Lung (tissue), 11 donors: ENCODE measurements at regions not wholly inside any gene's neighbourhood (a gene's known extent, or its start where the extent isn't known, plus 50 kb on each side); places are given as distances from the start of the nearest gene placed in this dataset.

Experiments
- ATAC-seq: fragments of 200-7000 bp; cut with Tn5 transposase; one replicate; pipeline ENCODE4 v1.9.1; 2020; ENCODE audit warnings: moderate number of reproducible peaks; ENCODE audit not compliant: insufficient read depth, low FRiP score
- DNase-seq, 3 donors: peaks; one replicate each; pipeline ENCODE4 v3.0.0-alpha.2; 2013 to 2017
- H3K27ac ChIP-seq, 2 donors: one replicate each; pipeline ENCODE4 v1.5.1; 2013; ENCODE audit warnings: mild to moderate bottlenecking in 2 of 2, moderate library complexity in 2 of 2, control low read depth in 1 of 2, inconsistent platforms in 1 of 2, low read depth in 1 of 2, low read length in 1 of 2
- H3K27me3 ChIP-seq, 3 donors: one replicate each; pipeline ENCODE4 v1.5.1; 2013; ENCODE audit warnings: low read length in 2 of 3; ENCODE audit not compliant: control insufficient read depth in 3 of 3, insufficient read depth in 3 of 3
- H3K36me3 ChIP-seq, 4 donors: one replicate each; pipeline ENCODE4 v1.5.1; 2013; ENCODE audit warnings: low read length in 4 of 4, mild to moderate bottlenecking in 1 of 4, moderate library complexity in 1 of 4; ENCODE audit not compliant: control insufficient read depth in 4 of 4, insufficient read depth in 4 of 4
- H3K4me1 ChIP-seq, 5 donors: one replicate each; pipeline ENCODE4 v1.5.1; 2013; ENCODE audit warnings: low read length in 5 of 5, mild to moderate bottlenecking in 2 of 5, moderate library complexity in 1 of 5; ENCODE audit not compliant: control insufficient read depth in 5 of 5, insufficient read depth in 5 of 5
- H3K4me3 ChIP-seq: one replicate; pipeline ENCODE4 v1.5.1; 2013; ENCODE audit warnings: mild to moderate bottlenecking, control low read depth, moderate library complexity
- H3K9ac ChIP-seq, 2 donors: one replicate each; pipeline ENCODE4 v1.5.1; 2013; ENCODE audit warnings: low read length in 2 of 2, control low read depth in 1 of 2; ENCODE audit not compliant: insufficient read depth in 1 of 2
- H3K9me3 ChIP-seq, 4 donors: one replicate each; pipeline ENCODE4 v1.5.1; 2013; ENCODE audit warnings: low read length in 3 of 4, mild to moderate bottlenecking in 1 of 4, moderate library complexity in 1 of 4; ENCODE audit not compliant: control insufficient read depth in 4 of 4, insufficient read depth in 3 of 4
- WGBS, 2 donors: extraction: QIAGEN DNeasy Blood & Tissue Kit; methylation state at CpG; one replicate each; pipeline ENCODE4 v1.1.7; 2013; 5-methylcytosine and 5-hydroxymethylcytosine counted together
- TF ChIP-seq, protein P1 (sequence below): IDR thresholded peaks from 2 replicates; pipeline ENCODE4 v1.5.1; 2012; ENCODE audit warnings: mild to moderate bottlenecking; ENCODE audit errors: control extremely low read depth, extremely low read depth
- donor health status: control.
- donor health status: control.
- donor health status: Bipolar disorder and iron deficiency.
- donor health status: healthy.
- donor health status: DM: yes; HTN: yes; CAD: no.

DNA sequence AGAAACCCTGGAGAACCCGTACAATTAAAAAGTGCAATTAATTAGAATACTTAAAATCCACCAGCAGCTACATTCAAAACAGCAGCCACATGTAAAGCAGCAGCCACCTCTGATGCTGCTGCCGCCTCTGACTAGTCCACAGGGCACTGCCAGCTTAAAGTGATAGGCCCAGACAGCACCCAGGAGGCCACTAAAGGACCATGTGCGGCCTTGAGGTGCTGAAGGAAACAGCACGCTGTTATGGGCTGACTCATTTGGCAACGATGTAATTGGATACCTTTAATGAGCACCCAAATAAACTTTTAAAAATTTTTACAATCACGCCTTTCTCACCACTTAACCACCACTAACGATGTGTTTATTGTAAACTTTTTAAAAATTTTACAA is 209.3 kb upstream of the NCKAP5 start:
- Histone ChIP-seq H3K36me3 (no peaks in the 10 kb centered on the region), H3K27ac (no peak overlapping the region), H3K4me1 (peaks cover 1 to 24% (median 8%) of the 10 kb centered on the region in 5 donors), H3K4me3 (no peak overlapping the region), H3K9ac (no peak overlapping the region), H3K9me3 (no peaks in the 10 kb centered on the region), H3K27me3 (no peaks in the 10 kb centered on the region)
- 56 to 71% methylated on average over 7 of the region's 7 CpGs for WGBS, 2 donors
- DNase-seq (no peak), ATAC-seq (no peak)
- TF ChIP-seq, protein P1, sequence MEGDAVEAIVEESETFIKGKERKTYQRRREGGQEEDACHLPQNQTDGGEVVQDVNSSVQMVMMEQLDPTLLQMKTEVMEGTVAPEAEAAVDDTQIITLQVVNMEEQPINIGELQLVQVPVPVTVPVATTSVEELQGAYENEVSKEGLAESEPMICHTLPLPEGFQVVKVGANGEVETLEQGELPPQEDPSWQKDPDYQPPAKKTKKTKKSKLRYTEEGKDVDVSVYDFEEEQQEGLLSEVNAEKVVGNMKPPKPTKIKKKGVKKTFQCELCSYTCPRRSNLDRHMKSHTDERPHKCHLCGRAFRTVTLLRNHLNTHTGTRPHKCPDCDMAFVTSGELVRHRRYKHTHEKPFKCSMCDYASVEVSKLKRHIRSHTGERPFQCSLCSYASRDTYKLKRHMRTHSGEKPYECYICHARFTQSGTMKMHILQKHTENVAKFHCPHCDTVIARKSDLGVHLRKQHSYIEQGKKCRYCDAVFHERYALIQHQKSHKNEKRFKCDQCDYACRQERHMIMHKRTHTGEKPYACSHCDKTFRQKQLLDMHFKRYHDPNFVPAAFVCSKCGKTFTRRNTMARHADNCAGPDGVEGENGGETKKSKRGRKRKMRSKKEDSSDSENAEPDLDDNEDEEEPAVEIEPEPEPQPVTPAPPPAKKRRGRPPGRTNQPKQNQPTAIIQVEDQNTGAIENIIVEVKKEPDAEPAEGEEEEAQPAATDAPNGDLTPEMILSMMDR: no peak

- H3K27me3 ChIP-seq: no peaks in the 10 kb centered on the region
- DNase-seq (peak; percentile 77 to 93 (median 92)), ATAC-seq (no peak)
- TF ChIP-seq, protein P1: peak; percentile 58
- no peaks in the 10 kb centered on the region for H3K9me3 ChIP-seq
- 52 to 57% methylated on average over 12 of the region's 12 CpGs for WGBS, 2 donors
- H3K27ac ChIP-seq: no peak overlapping the region
- no peaks in the 10 kb centered on the region for H3K36me3 ChIP-seq
- no peak overlapping the region for H3K9ac ChIP-seq
- H3K4me1 ChIP-seq: peaks cover 0 to 4% (median 0%) of the 10 kb centered on the region in 5 donors
- no peak overlapping the region for H3K4me3 ChIP-seq
These were observed 212.1 kb upstream of the NCKAP5 start for GRCh38 chr2:133780099-133780996.

- Histone ChIP-seq H3K27ac (no peak overlapping the region), H3K9me3 (no peaks in the 10 kb centered on the region), H3K9ac (no peak overlapping the region), H3K36me3 (no peaks in the 10 kb centered on the region), H3K4me1 (peaks cover 0 to 3% (median 0%) of the 10 kb centered on the region in 5 donors), H3K27me3 (no peaks in the 10 kb centered on the region), H3K4me3 (no peak overlapping the region)
- ATAC-seq: no peak
- DNase-seq: no peak
- 74 to 86% methylated on average over 5 of the region's 5 CpGs for WGBS, 2 donors
- TF ChIP-seq, protein P1: no peak
These were observed 212.8 kb upstream of the NCKAP5 start for GRCh38 chr2:133780997-133781513.
